GM12801 (cell line): ENCODE measurements at regions not wholly inside any gene's neighbourhood (a gene's known extent, or its start where the extent isn't known, plus 50 kb on each side); places are given as distances from the start of the nearest gene placed in this dataset.

Source experiments
- TF ChIP-seq, protein P1 (sequence below): IDR thresholded peaks from one replicate; pipeline ENCODE4 v1.5.1; 2011; ENCODE audit warnings: control low read depth; ENCODE audit not compliant: insufficient read length; ENCODE audit errors: extremely low read depth

DNA sequence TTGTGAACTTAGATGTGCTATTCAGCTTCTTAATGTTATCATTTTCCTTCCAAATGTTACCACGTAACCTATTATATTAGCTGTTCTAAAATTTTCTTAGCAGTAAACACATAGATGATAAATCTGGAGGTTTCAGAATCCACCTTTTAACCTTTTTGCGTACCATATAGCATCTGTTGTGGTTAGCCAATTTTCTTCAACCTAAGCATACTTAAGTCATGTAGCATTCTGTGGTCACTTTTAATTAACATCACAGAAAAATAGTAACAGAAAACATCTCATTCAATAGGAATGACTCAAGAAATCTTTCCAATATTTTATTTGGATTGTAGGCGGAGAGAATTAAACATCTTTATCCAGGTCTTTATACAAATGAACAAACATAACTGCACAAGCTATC, 1465.3 kb upstream of the GBE1 start:
- TF ChIP-seq, protein P1, sequence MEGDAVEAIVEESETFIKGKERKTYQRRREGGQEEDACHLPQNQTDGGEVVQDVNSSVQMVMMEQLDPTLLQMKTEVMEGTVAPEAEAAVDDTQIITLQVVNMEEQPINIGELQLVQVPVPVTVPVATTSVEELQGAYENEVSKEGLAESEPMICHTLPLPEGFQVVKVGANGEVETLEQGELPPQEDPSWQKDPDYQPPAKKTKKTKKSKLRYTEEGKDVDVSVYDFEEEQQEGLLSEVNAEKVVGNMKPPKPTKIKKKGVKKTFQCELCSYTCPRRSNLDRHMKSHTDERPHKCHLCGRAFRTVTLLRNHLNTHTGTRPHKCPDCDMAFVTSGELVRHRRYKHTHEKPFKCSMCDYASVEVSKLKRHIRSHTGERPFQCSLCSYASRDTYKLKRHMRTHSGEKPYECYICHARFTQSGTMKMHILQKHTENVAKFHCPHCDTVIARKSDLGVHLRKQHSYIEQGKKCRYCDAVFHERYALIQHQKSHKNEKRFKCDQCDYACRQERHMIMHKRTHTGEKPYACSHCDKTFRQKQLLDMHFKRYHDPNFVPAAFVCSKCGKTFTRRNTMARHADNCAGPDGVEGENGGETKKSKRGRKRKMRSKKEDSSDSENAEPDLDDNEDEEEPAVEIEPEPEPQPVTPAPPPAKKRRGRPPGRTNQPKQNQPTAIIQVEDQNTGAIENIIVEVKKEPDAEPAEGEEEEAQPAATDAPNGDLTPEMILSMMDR = no peak

DNA sequence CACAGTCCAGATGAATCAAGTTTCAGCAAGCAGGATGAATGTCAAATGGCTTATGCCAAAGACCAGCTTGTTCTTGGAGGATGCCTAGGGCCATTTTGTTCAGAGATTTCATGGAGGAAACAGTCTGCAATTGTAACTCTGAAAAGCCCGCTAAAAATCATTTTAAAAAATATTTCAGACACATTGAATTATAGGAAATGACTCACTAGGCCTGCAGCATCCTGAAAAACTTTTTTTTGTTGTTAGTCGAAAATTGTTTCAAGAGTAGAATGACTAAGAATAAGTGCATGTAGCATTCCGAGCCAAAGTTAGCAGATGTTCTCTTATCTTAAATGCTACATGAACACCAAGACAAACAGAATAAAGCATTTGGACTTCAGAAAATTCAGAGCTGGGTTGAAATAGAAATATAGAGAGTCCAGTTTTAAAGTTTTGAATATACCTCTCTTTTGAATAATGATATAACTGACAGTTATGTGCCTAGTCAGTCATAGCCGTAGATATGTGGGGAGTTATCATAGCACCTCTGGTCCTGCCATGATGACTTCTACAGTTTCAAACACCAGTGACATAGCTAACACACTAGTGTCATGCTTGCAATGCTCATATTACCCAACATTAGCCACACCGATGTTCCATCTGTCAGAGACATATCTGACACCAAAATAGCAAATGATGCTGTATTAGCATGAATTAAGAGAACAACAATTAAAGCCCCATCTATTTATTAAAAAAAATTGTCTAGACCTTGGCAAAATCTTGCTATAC, 1462.8 kb upstream of the GBE1 start:
- TF ChIP-seq, protein P1 = no peak

- TF ChIP-seq, protein P1 = no peak
Observed at GRCh38 chr3:83218383-83219200, 1457.1 kb upstream of the GBE1 start.

GRCh38 chr3:83216919-83217594, 1455.6 kb upstream of the GBE1 start:
- TF ChIP-seq, protein P1 = no peak

- TF ChIP-seq, protein P1 = no peak
Observed at GRCh38 chr3:83195243-83195642, 1433.8 kb upstream of the GBE1 start.

DNA sequence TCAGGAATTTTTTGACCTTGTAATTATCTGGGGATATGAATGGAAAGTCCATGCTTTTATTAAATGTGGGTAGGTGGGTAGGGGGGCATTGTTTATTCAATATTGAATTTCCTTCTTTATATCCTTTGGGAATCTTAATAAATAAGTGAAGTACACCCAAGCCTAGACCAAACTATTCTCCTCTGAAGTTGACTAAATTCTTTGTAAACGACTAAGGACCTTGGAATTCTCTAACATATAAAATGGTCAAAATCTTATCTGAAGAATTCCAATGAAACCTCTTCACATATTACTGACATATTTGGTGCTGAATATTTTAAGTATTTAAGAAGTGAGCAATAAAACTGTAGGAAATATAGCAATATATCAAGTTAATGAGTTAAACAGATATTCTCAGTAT, 1432.1 kb upstream of the GBE1 start:
- TF ChIP-seq, protein P1 = no peak

DNA sequence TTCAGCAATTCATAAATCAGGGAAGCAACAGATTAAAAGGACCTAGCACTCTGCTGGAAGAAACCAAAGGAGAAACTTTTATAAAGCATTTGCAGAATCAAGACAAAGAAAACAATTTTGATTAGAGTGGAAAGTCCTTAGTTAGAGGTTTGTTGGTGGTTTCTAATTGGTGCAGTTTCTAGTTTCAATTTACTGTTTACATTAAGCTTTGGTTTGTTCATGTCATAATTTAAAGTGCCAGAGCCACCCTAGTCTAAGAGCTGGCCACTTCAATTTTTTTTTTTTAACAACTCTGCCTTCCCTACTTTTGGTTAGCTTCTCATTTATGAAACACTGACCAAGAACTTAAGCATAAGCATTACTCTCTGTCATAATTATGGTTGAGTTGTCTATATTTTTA, 1428.2 kb upstream of the GBE1 start:
- TF ChIP-seq, protein P1 = no peak
